Retinal pigment epithelial cell (primary cell): ENCODE measurements at regions not wholly inside any gene's neighbourhood (a gene's known extent, or its start where the extent isn't known, plus 50 kb on each side); places are given as distances from the start of the nearest gene placed in this dataset.

Source experiments
- DNase-seq: peaks from one replicate; pipeline ENCODE4 v3.0.0-alpha.2; 2010; ENCODE audit warnings: low read depth
- H3K4me3 ChIP-seq: 2 replicates; pipeline ENCODE4 v1.5.1; 2011; ENCODE audit warnings: mild to moderate bottlenecking, low read length, control low read depth, moderate library complexity
- TF ChIP-seq, protein P1 (sequence below): conservative IDR thresholded peaks from 2 replicates; pipeline ENCODE4 v1.5.1; 2011; ENCODE audit warnings: low read depth, low read length, control low read depth, inconsistent platforms

DNA sequence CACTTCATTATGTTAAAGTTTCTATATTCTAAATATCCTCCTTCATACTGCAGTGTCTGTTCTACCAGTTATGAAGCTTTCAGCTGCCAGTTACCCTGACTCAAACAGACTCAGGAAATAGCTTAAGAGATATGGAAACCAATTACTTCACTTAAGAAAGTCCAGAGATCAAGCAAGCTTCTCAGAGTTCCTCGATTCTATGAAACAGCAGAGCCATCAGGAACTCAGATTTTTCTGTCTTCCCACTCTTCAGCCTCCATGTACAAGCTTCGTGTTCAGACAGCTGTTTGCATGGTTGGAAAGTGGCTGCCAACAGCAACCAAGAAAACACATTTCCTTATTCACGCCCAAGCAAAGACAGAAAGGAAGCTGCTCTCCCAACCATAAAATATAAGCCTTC, 216.1 kb downstream of the ACTL7B start:
- no peak overlapping the region for H3K4me3 ChIP-seq
- DNase-seq: no peak
- TF ChIP-seq, protein P1, sequence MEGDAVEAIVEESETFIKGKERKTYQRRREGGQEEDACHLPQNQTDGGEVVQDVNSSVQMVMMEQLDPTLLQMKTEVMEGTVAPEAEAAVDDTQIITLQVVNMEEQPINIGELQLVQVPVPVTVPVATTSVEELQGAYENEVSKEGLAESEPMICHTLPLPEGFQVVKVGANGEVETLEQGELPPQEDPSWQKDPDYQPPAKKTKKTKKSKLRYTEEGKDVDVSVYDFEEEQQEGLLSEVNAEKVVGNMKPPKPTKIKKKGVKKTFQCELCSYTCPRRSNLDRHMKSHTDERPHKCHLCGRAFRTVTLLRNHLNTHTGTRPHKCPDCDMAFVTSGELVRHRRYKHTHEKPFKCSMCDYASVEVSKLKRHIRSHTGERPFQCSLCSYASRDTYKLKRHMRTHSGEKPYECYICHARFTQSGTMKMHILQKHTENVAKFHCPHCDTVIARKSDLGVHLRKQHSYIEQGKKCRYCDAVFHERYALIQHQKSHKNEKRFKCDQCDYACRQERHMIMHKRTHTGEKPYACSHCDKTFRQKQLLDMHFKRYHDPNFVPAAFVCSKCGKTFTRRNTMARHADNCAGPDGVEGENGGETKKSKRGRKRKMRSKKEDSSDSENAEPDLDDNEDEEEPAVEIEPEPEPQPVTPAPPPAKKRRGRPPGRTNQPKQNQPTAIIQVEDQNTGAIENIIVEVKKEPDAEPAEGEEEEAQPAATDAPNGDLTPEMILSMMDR: no peak

DNA sequence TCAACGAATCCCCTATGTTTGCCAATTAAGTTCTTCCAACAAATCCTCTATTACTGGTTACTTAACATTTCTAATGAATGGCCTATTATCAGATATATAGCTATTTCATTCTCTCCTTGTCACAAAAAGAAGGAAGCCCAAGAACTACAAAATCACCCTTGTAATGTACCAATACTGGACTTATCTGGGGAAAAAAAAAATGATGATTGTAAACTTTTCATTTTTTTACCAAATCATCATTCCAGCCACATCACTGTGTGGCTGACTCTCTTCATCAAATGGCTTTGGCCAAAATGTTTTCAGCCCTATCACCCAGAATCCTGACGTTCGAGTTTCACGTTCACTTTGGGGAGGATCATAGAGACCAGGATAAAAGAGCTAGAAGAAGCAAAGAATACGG, 216.7 kb downstream of the ACTL7B start:
- DNase-seq: no peak
- H3K4me3 ChIP-seq: no peak overlapping the region
- TF ChIP-seq, protein P1: no peak

DNA sequence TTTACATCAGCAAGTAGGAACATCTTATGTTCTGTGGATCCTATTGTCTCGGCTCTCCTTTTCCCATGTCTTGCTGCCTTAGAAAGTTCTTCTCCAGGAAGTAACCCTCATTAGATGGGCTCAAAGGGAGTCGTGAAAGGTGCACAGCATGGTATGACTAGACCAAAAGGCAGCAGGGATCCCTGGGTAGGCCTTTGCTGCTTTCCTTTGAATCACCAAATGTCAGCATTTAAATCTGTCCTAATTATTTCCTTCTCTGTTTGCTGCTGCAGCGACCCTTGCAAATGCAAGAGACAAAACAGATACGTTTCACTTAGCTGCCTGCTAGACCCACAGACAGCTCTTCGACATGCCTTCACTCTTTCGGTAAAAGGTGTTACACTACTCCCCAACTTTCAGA, 218.4 kb downstream of the ACTL7B start:
- no peak for DNase-seq
- TF ChIP-seq, protein P1: no peak
- H3K4me3 ChIP-seq: no peak overlapping the region

DNA sequence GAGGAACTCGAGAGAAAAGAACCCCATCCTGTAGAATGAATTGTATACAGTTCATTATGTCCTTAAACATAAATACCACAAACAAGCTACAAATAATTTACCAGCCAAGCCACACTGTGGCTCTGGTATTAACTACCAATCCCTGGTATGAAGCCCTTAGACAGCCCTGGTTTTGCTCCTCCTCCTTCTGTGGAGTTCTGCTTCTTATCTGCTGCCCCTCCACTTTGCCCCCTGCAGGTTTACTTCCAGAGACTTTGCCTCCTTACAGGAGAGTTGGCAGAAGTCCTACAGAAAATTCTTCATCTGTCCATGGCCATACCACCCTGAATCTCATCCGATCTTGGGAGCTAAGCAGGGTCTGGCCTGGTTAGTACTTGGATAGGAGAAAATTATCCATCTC, 219.8 kb downstream of the ACTL7B start:
- TF ChIP-seq, protein P1: peak; percentile 21
- no peak overlapping the region for H3K4me3 ChIP-seq

DNA sequence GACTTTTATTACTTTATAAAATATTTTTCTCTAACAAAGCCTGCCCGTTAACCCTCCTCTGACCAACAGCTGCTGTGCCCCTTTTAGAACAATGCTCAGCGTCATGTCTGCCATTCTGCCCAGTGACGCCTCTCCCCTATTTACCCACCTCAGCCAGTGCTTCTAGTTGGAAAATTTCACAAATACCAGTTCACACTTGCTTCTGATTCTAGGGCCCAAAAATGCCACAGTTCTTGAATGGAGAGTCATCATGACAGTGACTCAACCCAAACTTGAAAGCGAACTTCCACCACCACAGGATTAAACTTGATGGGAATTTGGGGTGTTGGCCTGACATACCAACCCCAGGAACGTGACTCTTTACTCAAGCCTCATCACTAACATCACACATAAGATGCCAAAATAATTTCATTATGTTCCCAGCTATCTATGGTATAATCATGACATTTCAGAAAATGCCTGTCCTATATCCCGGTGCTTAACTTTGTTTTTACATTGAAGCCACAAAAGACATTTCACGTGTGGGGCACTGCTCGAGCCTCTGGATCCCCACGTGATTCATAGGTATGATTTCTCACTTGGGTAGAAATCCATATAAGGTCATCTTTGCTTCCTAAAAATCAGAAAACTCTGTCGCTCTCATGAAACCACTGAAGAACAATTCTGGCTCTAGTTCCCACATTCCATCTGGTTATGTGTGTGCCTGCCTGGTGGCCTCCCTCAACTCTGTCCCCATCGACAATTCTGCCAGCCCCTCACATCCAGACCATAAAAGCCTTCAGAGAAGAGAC, 220.9 kb downstream of the ACTL7B start:
- peak; percentile 48 for DNase-seq
- H3K4me3 ChIP-seq: no peak overlapping the region
- TF ChIP-seq, protein P1: no peak

More for the DNA sequence above, 219.8 kb downstream of the ACTL7B start:
- peak; percentile 7 for DNase-seq

DNA sequence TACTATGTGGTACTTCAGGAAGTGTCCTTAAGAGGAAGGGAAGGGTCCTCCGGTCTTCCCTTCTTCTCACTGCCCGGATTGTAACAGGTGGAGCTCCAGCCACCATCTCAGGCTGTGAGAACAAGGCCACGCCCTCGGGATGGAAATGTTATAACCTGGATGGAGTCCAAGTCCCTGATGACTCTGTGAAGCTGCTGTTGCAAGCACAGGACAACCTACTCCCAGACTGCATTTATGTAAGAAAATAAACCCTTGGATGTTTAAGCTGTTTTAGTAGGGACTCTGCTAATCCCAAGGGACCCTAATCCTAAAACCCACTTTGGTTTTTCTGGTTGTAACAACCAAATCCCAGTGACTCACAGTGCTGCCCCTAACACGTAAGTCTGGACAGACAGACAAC, 221.6 kb downstream of the ACTL7B start:
- DNase-seq: peak; percentile 77
- TF ChIP-seq, protein P1: no peak
- H3K4me3 ChIP-seq: no peak overlapping the region

DNA sequence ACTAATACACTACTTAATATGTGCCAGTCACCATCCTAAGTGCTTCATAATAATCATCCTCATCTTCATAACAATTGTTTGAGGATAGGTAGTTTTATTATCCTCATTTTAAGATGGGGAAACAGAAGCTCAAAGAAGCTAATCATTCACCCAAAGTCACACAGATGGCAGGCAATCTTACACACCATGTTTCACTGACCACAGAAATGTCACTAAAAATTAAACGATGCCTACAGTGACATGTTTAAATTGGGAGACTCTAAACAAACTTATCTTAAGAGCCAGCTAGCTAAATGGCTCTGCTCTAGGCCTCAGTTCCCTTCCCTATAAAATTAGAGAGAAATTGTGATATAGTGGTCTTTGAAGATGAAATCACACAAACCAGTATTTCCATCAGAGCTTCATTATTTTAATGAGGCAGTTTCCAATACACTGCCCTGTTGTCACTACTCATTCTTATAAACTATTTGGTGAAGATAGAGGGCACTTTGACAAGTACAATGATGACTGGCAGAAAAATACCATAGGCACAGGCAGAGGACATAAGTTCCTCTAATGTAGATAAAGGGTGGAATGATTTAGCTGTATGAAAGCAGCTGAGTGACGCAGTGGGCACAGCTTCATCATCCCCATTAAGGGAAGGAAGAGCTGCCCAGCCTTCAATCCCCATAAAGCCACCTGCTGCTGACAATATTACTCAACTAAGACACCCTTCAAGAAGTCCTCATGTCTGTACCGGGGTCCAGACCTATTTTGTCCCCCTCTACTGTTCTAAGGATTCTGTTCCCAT, 224.1 kb downstream of the ACTL7B start:
- no peak overlapping the region for H3K4me3 ChIP-seq
- TF ChIP-seq, protein P1: no peak
- no peak for DNase-seq
